Ishikawa (cell line): ENCODE measurements at regions not wholly inside any gene's neighbourhood (a gene's known extent, or its start where the extent isn't known, plus 50 kb on each side); places are given as distances from the start of the nearest gene placed in this dataset.

Experiments
- EP300 ChIP-seq: IDR thresholded peaks from 2 replicates; pipeline ENCODE4 v1.6.1; 2012; ENCODE audit warnings: borderline replicate concordance
- MAX ChIP-seq: IDR thresholded peaks from 2 replicates; pipeline ENCODE4 v1.6.1; 2012
- TCF12 ChIP-seq: IDR thresholded peaks from 2 replicates; pipeline ENCODE4 v1.6.1; 2012; ENCODE audit warnings: low read depth
- TEAD4 ChIP-seq: IDR thresholded peaks from 2 replicates; pipeline ENCODE4 v1.6.1; 2012

- TF ChIP-seq EP300 (no peak), MAX (no peak), TEAD4 (no peak), TCF12 (no peak)
Measured at GRCh38 chr3:112751061-112751460, 95.6 kb downstream of the CD200R1L start.
